ENCODE measurements at regions not wholly inside any gene's neighbourhood (a gene's known extent, or its start where the extent isn't known, plus 50 kb on each side); places are given as distances from the start of the nearest gene placed in this dataset.

DNA sequence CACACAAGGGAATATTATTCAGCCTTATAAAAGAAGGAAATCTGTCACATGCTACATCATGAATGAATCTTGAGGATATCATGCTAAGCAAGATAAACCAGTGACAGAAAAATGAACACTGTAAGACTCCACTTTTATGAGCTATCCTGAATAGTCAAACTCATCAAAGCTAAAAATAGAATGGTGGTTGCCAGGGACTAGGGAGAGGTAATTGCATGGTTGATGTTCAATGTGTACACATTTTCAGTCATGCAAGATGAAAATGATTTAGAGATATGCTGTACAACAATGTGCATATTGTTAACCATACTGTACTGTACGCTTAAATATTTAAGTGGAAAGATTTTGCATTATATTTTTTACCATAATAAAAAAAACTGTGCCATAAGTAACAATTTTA, 1349.1 kb downstream of the XPNPEP1 start:
- Histone ChIP-seq H3K4me3 (ENCODE audit: control insufficient read depth in 1 of 7, extremely low read depth in 1 of 7, insufficient read depth in 4 of 7, low read depth in 2 of 7, low read length in 6 of 7) (no peak overlapping the region), H3K27ac (ENCODE audit: insufficient read depth in 1 of 2, low read depth in 1 of 2, low read length in 2 of 2, poor library complexity in 1 of 2, severe bottlenecking in 2 of 2) (no peak overlapping the region), H3K9me3 (ENCODE audit: control extremely low read depth in 1 of 5, control insufficient read depth in 4 of 5, insufficient read depth in 2 of 5, low read depth in 1 of 5, low read length in 4 of 5) (no peaks in the 10 kb centered on the region), H3K27me3 (replicated peaks in 2 of 5; ENCODE audit: control insufficient read depth in 4 of 5, insufficient read depth in 5 of 5, low read length in 4 of 5) (no peaks in the 10 kb centered on the region), H3K4me1 (ENCODE audit: control extremely low read depth in 1 of 4, control insufficient read depth in 4 of 4, insufficient read depth in 4 of 4, low read length in 3 of 4) (no peaks in the 10 kb centered on the region), H3K36me3 (ENCODE audit: control insufficient read depth in 4 of 4, insufficient read depth in 4 of 4, low read length in 3 of 4) (no peaks in the 10 kb centered on the region)
- WGBS (ENCODE audit: insufficient coverage), result no CpG with 5 or more reads among the region's 1 CpG
- DNase-seq, result no peak
- CTCF ChIA-PET, result no interaction called here
- POLR2A ChIA-PET, result no interaction called here

DNA sequence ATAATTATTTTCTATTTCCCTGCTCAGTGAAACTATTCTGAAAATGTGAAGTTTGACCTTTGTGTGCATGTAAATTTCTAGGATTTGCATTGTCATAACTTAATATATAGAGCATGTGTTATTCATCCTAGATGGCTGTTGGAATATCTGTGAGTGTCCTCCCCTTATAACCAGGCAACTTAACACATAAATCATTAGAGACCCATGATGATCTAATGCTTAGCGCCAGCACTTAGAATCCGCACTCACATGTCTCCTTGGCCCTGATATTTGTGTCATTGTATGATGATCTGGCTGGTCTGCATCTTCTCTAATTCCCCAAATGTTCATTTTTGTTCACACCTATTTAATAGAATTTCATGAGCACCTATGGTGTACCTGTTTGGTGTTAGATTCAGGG, 1354.5 kb downstream of the XPNPEP1 start:
- no peaks in the 10 kb centered on the region for H3K4me1 ChIP-seq (ENCODE audit: control extremely low read depth in 1 of 4, control insufficient read depth in 4 of 4, insufficient read depth in 4 of 4, low read length in 3 of 4)
- ChIA-PET POLR2A (no interaction called here), CTCF (no interaction called here)
- no peaks in the 10 kb centered on the region for H3K36me3 ChIP-seq (ENCODE audit: control insufficient read depth in 4 of 4, insufficient read depth in 4 of 4, low read length in 3 of 4)
- no CpG with 5 or more reads among the region's 2 CpGs for WGBS (ENCODE audit: insufficient coverage)
- no peaks in the 10 kb centered on the region for H3K27me3 ChIP-seq (replicated peaks in 2 of 5; ENCODE audit: control insufficient read depth in 4 of 5, insufficient read depth in 5 of 5, low read length in 4 of 5)
- DNase-seq, result no peak
- H3K4me3 ChIP-seq (ENCODE audit: control insufficient read depth in 1 of 7, extremely low read depth in 1 of 7, insufficient read depth in 4 of 7, low read depth in 2 of 7, low read length in 6 of 7), result no peak overlapping the region
- no peak overlapping the region for H3K27ac ChIP-seq (ENCODE audit: insufficient read depth in 1 of 2, low read depth in 1 of 2, low read length in 2 of 2, poor library complexity in 1 of 2, severe bottlenecking in 2 of 2)
- no peaks in the 10 kb centered on the region for H3K9me3 ChIP-seq (ENCODE audit: control extremely low read depth in 1 of 5, control insufficient read depth in 4 of 5, insufficient read depth in 2 of 5, low read depth in 1 of 5, low read length in 4 of 5)

DNA sequence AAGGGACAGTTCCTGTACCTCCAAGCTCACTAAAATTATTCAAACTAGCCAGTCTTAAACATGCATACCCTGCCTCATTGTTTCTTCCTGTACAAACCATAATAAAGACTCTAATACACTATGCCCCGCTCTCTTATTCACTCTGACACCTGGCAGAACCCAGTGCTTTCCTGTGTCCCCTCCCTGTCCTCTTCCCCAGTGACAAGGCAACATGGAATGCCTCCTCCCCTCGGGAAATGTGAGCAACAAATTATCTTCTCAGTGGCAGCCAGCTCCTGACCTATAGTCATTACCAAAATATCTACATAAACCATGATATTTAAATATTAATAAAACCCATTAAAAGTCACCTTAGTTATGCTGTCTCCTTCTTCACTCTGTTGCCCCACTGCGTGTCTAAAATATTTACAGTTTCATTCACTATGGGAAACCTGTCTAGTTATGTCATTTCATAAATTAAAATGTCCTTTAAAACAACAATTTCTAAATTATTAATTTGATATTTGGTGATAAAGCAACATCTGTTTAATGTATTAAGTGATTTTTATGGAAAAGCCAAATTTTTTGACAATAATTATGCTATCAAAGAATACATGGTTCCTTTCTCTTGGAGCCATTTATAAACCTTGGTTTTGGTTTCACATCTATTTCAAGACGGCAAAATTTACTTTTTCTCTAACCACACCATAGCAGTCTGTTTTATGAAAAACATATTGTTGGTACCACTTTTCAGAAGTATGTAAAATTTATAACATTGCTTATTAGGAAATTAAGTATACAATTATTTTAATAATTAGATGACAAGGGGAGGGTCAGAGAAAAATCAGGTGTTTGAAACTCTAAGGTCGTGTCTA, 1355.2 kb downstream of the XPNPEP1 start:
- no peak overlapping the region for H3K27ac ChIP-seq (ENCODE audit: insufficient read depth in 1 of 2, low read depth in 1 of 2, low read length in 2 of 2, poor library complexity in 1 of 2, severe bottlenecking in 2 of 2)
- DNase-seq, result no peak
- H3K9me3 ChIP-seq (ENCODE audit: control extremely low read depth in 1 of 5, control insufficient read depth in 4 of 5, insufficient read depth in 2 of 5, low read depth in 1 of 5, low read length in 4 of 5), result no peaks in the 10 kb centered on the region
- POLR2A ChIA-PET, result no interaction called here
- 30% methylated on average over 2 of the region's 5 CpGs for WGBS (ENCODE audit: insufficient coverage)
- H3K4me1 ChIP-seq (ENCODE audit: control extremely low read depth in 1 of 4, control insufficient read depth in 4 of 4, insufficient read depth in 4 of 4, low read length in 3 of 4), result no peaks in the 10 kb centered on the region
- H3K4me3 ChIP-seq (ENCODE audit: control insufficient read depth in 1 of 7, extremely low read depth in 1 of 7, insufficient read depth in 4 of 7, low read depth in 2 of 7, low read length in 6 of 7), result no peak overlapping the region
- CTCF ChIA-PET, result no interaction called here
- no peaks in the 10 kb centered on the region for H3K27me3 ChIP-seq (replicated peaks in 2 of 5; ENCODE audit: control insufficient read depth in 4 of 5, insufficient read depth in 5 of 5, low read length in 4 of 5)
- H3K36me3 ChIP-seq (ENCODE audit: control insufficient read depth in 4 of 4, insufficient read depth in 4 of 4, low read length in 3 of 4), result no peaks in the 10 kb centered on the region

DNA sequence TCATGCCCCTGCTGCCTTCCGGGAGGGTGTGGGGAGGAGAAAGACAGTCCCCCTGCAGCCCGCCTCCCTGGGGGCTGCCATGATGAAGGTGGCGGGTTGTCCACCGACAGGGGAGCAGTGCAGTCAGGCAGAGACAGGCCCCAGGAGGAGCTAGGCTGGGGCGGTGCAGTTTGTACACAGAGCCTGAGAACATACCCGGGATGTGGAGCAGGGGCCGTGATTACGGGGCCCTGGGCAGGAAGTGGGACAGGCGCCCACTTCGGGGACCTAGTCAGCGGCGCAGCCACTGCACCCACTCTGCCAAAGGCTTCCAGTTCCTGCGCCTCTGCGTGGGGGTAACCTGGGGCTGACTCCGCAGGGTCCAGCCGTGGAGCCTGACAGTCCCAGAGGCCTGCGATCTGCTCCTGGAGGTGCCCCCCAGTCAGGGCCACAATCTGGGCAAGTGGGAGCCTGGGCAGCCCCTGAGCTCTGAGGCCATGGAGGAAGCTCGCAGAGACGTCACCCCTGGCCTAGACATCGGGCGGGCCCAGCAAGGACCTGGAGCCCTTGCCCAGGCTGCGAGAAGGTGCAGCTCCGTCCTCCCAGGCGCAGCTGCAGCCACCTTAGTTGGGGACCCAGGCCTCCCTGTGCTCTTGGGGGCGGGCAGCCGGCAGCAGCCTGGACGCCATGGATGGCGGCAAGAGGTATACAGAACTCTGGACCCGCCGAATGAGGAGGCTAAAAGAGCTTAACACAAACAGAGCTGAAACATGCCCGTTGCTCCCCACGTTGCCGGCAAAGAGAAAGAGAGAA, 1356.8 kb downstream of the XPNPEP1 start:
- Histone ChIP-seq H3K4me3 (ENCODE audit: control insufficient read depth in 1 of 7, extremely low read depth in 1 of 7, insufficient read depth in 4 of 7, low read depth in 2 of 7, low read length in 6 of 7) (no peak overlapping the region), H3K36me3 (ENCODE audit: control insufficient read depth in 4 of 4, insufficient read depth in 4 of 4, low read length in 3 of 4) (no peaks in the 10 kb centered on the region), H3K9me3 (ENCODE audit: control extremely low read depth in 1 of 5, control insufficient read depth in 4 of 5, insufficient read depth in 2 of 5, low read depth in 1 of 5, low read length in 4 of 5) (no peaks in the 10 kb centered on the region), H3K27ac (ENCODE audit: insufficient read depth in 1 of 2, low read depth in 1 of 2, low read length in 2 of 2, poor library complexity in 1 of 2, severe bottlenecking in 2 of 2) (no peak overlapping the region), H3K4me1 (ENCODE audit: control extremely low read depth in 1 of 4, control insufficient read depth in 4 of 4, insufficient read depth in 4 of 4, low read length in 3 of 4) (no peaks in the 10 kb centered on the region), H3K27me3 (replicated peaks in 2 of 5; ENCODE audit: control insufficient read depth in 4 of 5, insufficient read depth in 5 of 5, low read length in 4 of 5) (peaks cover 0 to 2% (median 0%) of the 10 kb centered on the region in 5 experiments)
- CTCF ChIA-PET, result no interaction called here
- WGBS (ENCODE audit: insufficient coverage), result 96% methylated on average over 33 of the region's 33 CpGs
- POLR2A ChIA-PET, result no interaction called here
- no peak for DNase-seq

DNA sequence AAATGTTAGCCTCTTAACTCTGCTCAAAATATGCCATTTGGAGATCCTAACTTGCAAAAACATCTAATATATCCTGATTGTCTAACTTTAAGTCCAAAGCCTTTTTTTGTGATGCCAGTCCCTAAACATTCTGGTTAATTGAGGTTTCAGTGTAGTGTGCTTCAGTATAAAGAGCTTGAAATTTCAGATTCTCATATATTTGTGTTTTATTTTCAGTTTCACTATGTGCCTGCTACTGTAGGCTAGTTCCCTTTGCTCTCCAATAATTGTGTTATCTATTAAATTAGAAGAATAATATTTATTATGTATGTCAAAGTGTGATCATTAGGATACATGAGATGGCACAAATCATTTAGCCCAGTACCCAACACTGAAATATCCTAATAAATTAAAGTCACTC, 1361.2 kb downstream of the XPNPEP1 start:
- Histone ChIP-seq H3K4me3 (ENCODE audit: control insufficient read depth in 1 of 7, extremely low read depth in 1 of 7, insufficient read depth in 4 of 7, low read depth in 2 of 7, low read length in 6 of 7) (no peak overlapping the region), H3K27me3 (replicated peaks in 2 of 5; ENCODE audit: control insufficient read depth in 4 of 5, insufficient read depth in 5 of 5, low read length in 4 of 5) (peaks cover 0 to 2% (median 0%) of the 10 kb centered on the region in 5 experiments), H3K9me3 (ENCODE audit: control extremely low read depth in 1 of 5, control insufficient read depth in 4 of 5, insufficient read depth in 2 of 5, low read depth in 1 of 5, low read length in 4 of 5) (peaks cover 0 to 2% (median 0%) of the 10 kb centered on the region in 5 experiments), H3K36me3 (ENCODE audit: control insufficient read depth in 4 of 4, insufficient read depth in 4 of 4, low read length in 3 of 4) (no peaks in the 10 kb centered on the region), H3K27ac (ENCODE audit: insufficient read depth in 1 of 2, low read depth in 1 of 2, low read length in 2 of 2, poor library complexity in 1 of 2, severe bottlenecking in 2 of 2) (no peak overlapping the region), H3K4me1 (ENCODE audit: control extremely low read depth in 1 of 4, control insufficient read depth in 4 of 4, insufficient read depth in 4 of 4, low read length in 3 of 4) (no peaks in the 10 kb centered on the region)
- DNase-seq, result no peak
- POLR2A ChIA-PET, result no interaction called here
- CTCF ChIA-PET, result no interaction called here

DNA sequence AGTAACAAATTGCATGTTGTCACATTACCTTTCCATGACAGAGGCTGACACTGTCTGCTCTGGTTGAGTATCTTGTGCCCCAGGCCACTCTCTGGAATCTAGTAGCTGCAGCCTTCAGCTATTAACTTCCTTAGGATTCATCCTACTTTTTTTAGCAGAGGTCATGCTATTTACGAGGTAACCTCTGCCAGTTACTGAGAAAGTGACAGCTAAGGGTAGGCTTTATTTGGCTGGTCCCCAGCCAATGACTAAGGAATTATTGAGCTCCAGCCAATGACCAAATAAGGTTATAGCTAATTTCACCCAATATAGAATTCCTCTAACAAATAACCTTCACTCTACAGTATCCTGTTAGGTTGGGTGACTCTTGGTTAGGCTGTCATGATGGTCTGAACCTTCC, 1361.7 kb downstream of the XPNPEP1 start:
- Histone ChIP-seq H3K36me3 (ENCODE audit: control insufficient read depth in 4 of 4, insufficient read depth in 4 of 4, low read length in 3 of 4) (no peaks in the 10 kb centered on the region), H3K4me1 (ENCODE audit: control extremely low read depth in 1 of 4, control insufficient read depth in 4 of 4, insufficient read depth in 4 of 4, low read length in 3 of 4) (no peaks in the 10 kb centered on the region), H3K4me3 (ENCODE audit: control insufficient read depth in 1 of 7, extremely low read depth in 1 of 7, insufficient read depth in 4 of 7, low read depth in 2 of 7, low read length in 6 of 7) (no peak overlapping the region), H3K27ac (ENCODE audit: insufficient read depth in 1 of 2, low read depth in 1 of 2, low read length in 2 of 2, poor library complexity in 1 of 2, severe bottlenecking in 2 of 2) (no peak overlapping the region), H3K27me3 (replicated peaks in 2 of 5; ENCODE audit: control insufficient read depth in 4 of 5, insufficient read depth in 5 of 5, low read length in 4 of 5) (peaks cover 0 to 2% (median 0%) of the 10 kb centered on the region in 5 experiments), H3K9me3 (ENCODE audit: control extremely low read depth in 1 of 5, control insufficient read depth in 4 of 5, insufficient read depth in 2 of 5, low read depth in 1 of 5, low read length in 4 of 5) (peaks cover 0 to 2% (median 0%) of the 10 kb centered on the region in 5 experiments)
- ChIA-PET CTCF (no interaction called here), POLR2A (no interaction called here)
- DNase-seq, result no peak
- no CpG with 5 or more reads among the region's 1 CpG for WGBS (ENCODE audit: insufficient coverage)

DNA sequence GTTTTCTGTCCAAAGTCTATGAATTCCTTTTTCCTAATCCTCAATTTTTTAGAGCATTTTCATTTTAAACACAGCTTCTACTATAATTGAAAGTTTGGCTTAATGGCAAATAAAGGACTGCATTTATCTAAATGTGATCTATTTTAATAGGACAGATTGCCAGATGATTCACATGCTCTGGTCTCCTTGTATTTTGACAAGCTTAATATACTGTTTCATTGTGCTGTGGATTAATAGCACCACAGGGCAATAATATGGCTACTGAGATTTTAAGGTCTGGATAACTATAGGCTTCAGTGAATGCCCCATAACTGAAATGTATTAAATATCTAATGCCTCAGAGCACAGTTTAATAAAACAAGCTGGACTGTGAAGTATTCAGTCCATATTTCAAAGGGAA, 1362.8 kb downstream of the XPNPEP1 start:
- Histone ChIP-seq H3K9me3 (ENCODE audit: control extremely low read depth in 1 of 5, control insufficient read depth in 4 of 5, insufficient read depth in 2 of 5, low read depth in 1 of 5, low read length in 4 of 5) (peaks cover 0 to 2% (median 0%) of the 10 kb centered on the region in 5 experiments), H3K36me3 (ENCODE audit: control insufficient read depth in 4 of 4, insufficient read depth in 4 of 4, low read length in 3 of 4) (no peaks in the 10 kb centered on the region), H3K4me3 (ENCODE audit: control insufficient read depth in 1 of 7, extremely low read depth in 1 of 7, insufficient read depth in 4 of 7, low read depth in 2 of 7, low read length in 6 of 7) (no peak overlapping the region), H3K27ac (ENCODE audit: insufficient read depth in 1 of 2, low read depth in 1 of 2, low read length in 2 of 2, poor library complexity in 1 of 2, severe bottlenecking in 2 of 2) (no peak overlapping the region), H3K4me1 (ENCODE audit: control extremely low read depth in 1 of 4, control insufficient read depth in 4 of 4, insufficient read depth in 4 of 4, low read length in 3 of 4) (no peaks in the 10 kb centered on the region), H3K27me3 (replicated peaks in 2 of 5; ENCODE audit: control insufficient read depth in 4 of 5, insufficient read depth in 5 of 5, low read length in 4 of 5) (peaks cover 0 to 2% (median 0%) of the 10 kb centered on the region in 5 experiments)
- DNase-seq, result no peak
- CTCF ChIA-PET, result no interaction called here
- POLR2A ChIA-PET, result no interaction called here

Measured in common myeloid progenitor, CD34-positive (primary cell).